H1 (cell line): ENCODE measurements at regions not wholly inside any gene's neighbourhood (a gene's known extent, or its start where the extent isn't known, plus 50 kb on each side); places are given as distances from the start of the nearest gene placed in this dataset.
"Not testable (repeated sequence)": the region's sequence is repeated elsewhere in the genome, so short reads cannot be mapped to it uniquely, and the experiment has no call there.

ENCODE experiments used
- CTCF ChIA-PET: fragments of 300-600 bp; sonication (Branson Sonifier 250); formaldehyde crosslinking; loops from one replicate; lab custom pipeline; 2021; ENCODE audit not compliant: partially characterized antibody; lab: Charles Lee
- POLR2A ChIA-PET: fragments of 300-600 bp; sonication (Branson Sonifier 250); formaldehyde crosslinking; loops from one replicate; lab custom pipeline; 2021; ENCODE audit warnings: inconsistent platforms; ENCODE audit not compliant: partially characterized antibody; lab: Charles Lee
- DNase-seq, 2 experiments: peaks; one replicate each; pipeline versions ENCODE4 v3.0.0 to v3.0.0-alpha.2; 2010 to 2022; ENCODE audit warnings: low spot score in 2 of 2, low read depth in 1 of 2, mixed read lengths in 1 of 2
- FAIRE-seq: peaks from 2 replicates; lab custom pipeline; 2011; peaks lifted over from hg19 to GRCh38; lab: Jason Lieb, UNC
- H2AFZ ChIP-seq: 2 replicates; pipeline ENCODE4 v1.8.1; 2012; ENCODE audit warnings: low read length, inconsistent platforms
- H2AK5ac ChIP-seq: 2 replicates; pipeline ENCODE4 v1.6.1; 2013; ENCODE audit warnings: low read depth, low read length
- H2BK120ac ChIP-seq: replicated peaks from 2 replicates; pipeline ENCODE3; 2013; ENCODE audit warnings: low read depth, low read length, inconsistent platforms
- H2BK12ac ChIP-seq: 2 replicates; pipeline ENCODE4 v1.6.1; 2013; ENCODE audit warnings: low read depth, low read length
- H2BK15ac ChIP-seq: 2 replicates; pipeline ENCODE4 v1.6.1; 2013; ENCODE audit warnings: low read length
- H2BK20ac ChIP-seq: 2 replicates; pipeline ENCODE4 v1.6.1; 2013; ENCODE audit warnings: low read length
- H2BK5ac ChIP-seq: 2 replicates; pipeline ENCODE4 v1.6.1; 2013; ENCODE audit warnings: low read depth, low read length
- H3K14ac ChIP-seq: 2 replicates; pipeline ENCODE4 v1.6.1; 2013; ENCODE audit warnings: inconsistent platforms; ENCODE audit not compliant: insufficient read length
- H3K18ac ChIP-seq: 2 replicates; pipeline ENCODE4 v1.6.1; 2013; ENCODE audit warnings: low read length; ENCODE audit errors: extremely low read depth
- H3K23ac ChIP-seq: 2 replicates; pipeline ENCODE4 v1.6.1; 2013; ENCODE audit warnings: inconsistent platforms; ENCODE audit not compliant: insufficient read length
- H3K23me2 ChIP-seq: 2 replicates; pipeline ENCODE4 v1.6.1; 2013; ENCODE audit warnings: low read depth, low read length
- H3K27ac ChIP-seq: 2 replicates; pipeline ENCODE4 v1.6.1; 2011; ENCODE audit warnings: low read depth, low read length, inconsistent platforms
- H3K27me3 ChIP-seq, 4 experiments: replicated peaks in 1 of 4; 1 replicate in 1 of 4; 2 replicates in 3 of 4; pipeline versions ENCODE4 v1.6.1 to v1.8.1; 2011 to 2013; ENCODE audit warnings: low read length in 3 of 4, mild to moderate bottlenecking in 3 of 4, inconsistent platforms in 2 of 4, mixed read lengths in 2 of 4, moderate library complexity in 1 of 4; ENCODE audit not compliant: control insufficient read depth in 3 of 4, insufficient read depth in 3 of 4; ENCODE audit errors: extremely low read depth in 1 of 4
- H3K36me3 ChIP-seq, 4 experiments: 2 replicates each; pipeline versions ENCODE4 v1.6.1 to v1.8.1; 2011 to 2013; ENCODE audit warnings: mild to moderate bottlenecking in 4 of 4, low read length in 3 of 4, moderate library complexity in 2 of 4, control low read depth in 1 of 4, inconsistent platforms in 1 of 4; ENCODE audit not compliant: insufficient read depth in 4 of 4, control insufficient read depth in 2 of 4
- H3K4ac ChIP-seq: replicated peaks from 2 replicates; pipeline ENCODE3; 2013; ENCODE audit warnings: low read length, low read depth, mixed read lengths, inconsistent platforms; ENCODE audit not compliant: insufficient read length
- H3K4me1 ChIP-seq, 4 experiments: replicated peaks in 1 of 4; 1 replicate in 1 of 4; 2 replicates in 3 of 4; pipeline versions ENCODE4 v1.6.1 to v1.8.1; 2011 to 2013; ENCODE audit warnings: low read length in 3 of 4, inconsistent platforms in 2 of 4, mixed read lengths in 1 of 4; ENCODE audit not compliant: insufficient read depth in 4 of 4, control insufficient read depth in 3 of 4
- H3K4me2 ChIP-seq, 2 experiments: 2 replicates each; pipeline versions ENCODE4 v1.6.1 to v1.8.1; 2011 to 2013; ENCODE audit warnings: low read depth in 2 of 2, low read length in 2 of 2, control low read depth in 1 of 2, inconsistent platforms in 1 of 2, mild to moderate bottlenecking in 1 of 2; ENCODE audit not compliant: insufficient read depth in 1 of 2
- H3K4me3 ChIP-seq, 4 experiments: fragments of 200-600, 300-600 bp in 1 of 4; sonication (generic), shearing (Covaris generic), sonication (Bioruptor Twin) in 1 of 4; 2 replicates each; pipeline versions ENCODE4 v1.5.1 to v1.8.1; 2011 to 2016; ENCODE audit warnings: low read length in 4 of 4, low read depth in 3 of 4, control low read depth in 2 of 4, inconsistent platforms in 2 of 4, mild to moderate bottlenecking in 2 of 4, mixed read lengths in 1 of 4, moderate library complexity in 1 of 4; ENCODE audit not compliant: insufficient read depth in 2 of 4; ENCODE audit errors: extremely low read depth in 1 of 4
- H3K56ac ChIP-seq: replicated peaks from 2 replicates; pipeline ENCODE3; 2013; ENCODE audit warnings: low read depth, mild to moderate bottlenecking, mixed read lengths, low read length, inconsistent platforms; ENCODE audit not compliant: insufficient read length
- H3K79me1 ChIP-seq: 2 replicates; pipeline ENCODE4 v1.6.1; 2013; ENCODE audit warnings: low read depth, low read length, control low read depth
- H3K79me2 ChIP-seq, 2 experiments: 2 replicates each; pipeline versions ENCODE4 v1.6.1 to v1.8.1; 2012 to 2013; ENCODE audit warnings: low read length in 2 of 2, mild to moderate bottlenecking in 2 of 2, inconsistent platforms in 1 of 2; ENCODE audit not compliant: insufficient read depth in 2 of 2, control insufficient read depth in 1 of 2
- H3K9ac ChIP-seq, 4 experiments: replicated peaks in 1 of 4; 1 replicate in 1 of 4; 2 replicates in 3 of 4; pipeline versions ENCODE4 v1.6.1 to v1.8.1; 2011 to 2013; ENCODE audit warnings: low read depth in 3 of 4, low read length in 3 of 4, control low read depth in 2 of 4, mild to moderate bottlenecking in 2 of 4, moderate library complexity in 2 of 4, inconsistent platforms in 1 of 4; ENCODE audit errors: extremely low read depth in 1 of 4
- H3K9me3 ChIP-seq, 2 experiments: 2 replicates each; pipeline versions ENCODE4 v1.6.1 to v1.8.1; 2012 to 2013; ENCODE audit warnings: mild to moderate bottlenecking in 2 of 2, moderate library complexity in 2 of 2, control low read depth in 1 of 2, inconsistent platforms in 1 of 2, low read depth in 1 of 2, low read length in 1 of 2, mixed read lengths in 1 of 2; ENCODE audit not compliant: insufficient read depth in 2 of 2
- H4K20me1 ChIP-seq, 2 experiments: replicated peaks in 1 of 2; 2 replicates each; pipeline versions ENCODE3 to v1.8.1; 2011 to 2013; ENCODE audit warnings: inconsistent platforms in 2 of 2, low read length in 2 of 2, mild to moderate bottlenecking in 1 of 2; ENCODE audit not compliant: insufficient read depth in 2 of 2, control insufficient read depth in 1 of 2
- H4K5ac ChIP-seq: 2 replicates; pipeline ENCODE4 v1.6.1; 2013; ENCODE audit warnings: low read length, low read depth, mixed read lengths, inconsistent platforms; ENCODE audit not compliant: insufficient read length
- H4K8ac ChIP-seq: 2 replicates; pipeline ENCODE4 v1.8.0; 2013; ENCODE audit warnings: mild to moderate bottlenecking, moderate library complexity, low read length, inconsistent platforms; ENCODE audit not compliant: insufficient read depth; ENCODE audit errors: extremely low read depth
- H4K91ac ChIP-seq: replicated peaks from 2 replicates; pipeline ENCODE3; 2013; ENCODE audit warnings: low read length, mixed read lengths, inconsistent platforms; ENCODE audit not compliant: insufficient read length
- WGBS, 2 experiments: shearing (Covaris generic) in 1 of 2; methylation state at CpG; one replicate each; pipeline versions ENCODE4 v1.1.6 to v1.1.7; 2013 to 2015; ENCODE audit warnings: low lambda C conversion rate in 2 of 2, mixed read lengths in 2 of 2, inconsistent platforms in 1 of 2, low coverage in 1 of 2, missing lambda C conversion rate in 1 of 2; ENCODE audit not compliant: insufficient replicate concordance in 2 of 2, insufficient coverage in 1 of 2, insufficient read length in 1 of 2; ENCODE audit errors: extremely low coverage in 1 of 2, missing lambda C conversion rate in 1 of 2; 5-methylcytosine and 5-hydroxymethylcytosine counted together

GRCh38 chr14:26678732-26679420 is 81.0 kb upstream of the NOVA1 start:
- H3K4me1 ChIP-seq, POLR2A ChIA-PET, H3K36me3 ChIP-seq, H4K8ac ChIP-seq, H2AK5ac ChIP-seq, H2BK12ac ChIP-seq, H2BK5ac ChIP-seq, FAIRE-seq, H2BK20ac ChIP-seq, H3K23ac ChIP-seq, H3K27me3 ChIP-seq, H3K79me1 ChIP-seq, H3K14ac ChIP-seq, H4K91ac ChIP-seq, H2BK15ac ChIP-seq, H3K56ac ChIP-seq, H3K9me3 ChIP-seq, H3K18ac ChIP-seq, H4K20me1 ChIP-seq, CTCF ChIA-PET, H2BK120ac ChIP-seq, H2AFZ ChIP-seq, H3K4ac ChIP-seq, H3K79me2 ChIP-seq, H4K5ac ChIP-seq, H3K23me2 ChIP-seq, H3K9ac ChIP-seq, H3K4me2 ChIP-seq, H3K27ac ChIP-seq: not testable (repeated sequence)
- H3K4me3 ChIP-seq = peak overlapping the region in 1 of 4 experiments; percentile 32; a peak in 2 of 8 replicates
- WGBS, 2 experiments = 85% methylated on average over 16 of the region's 31 CpGs; no CpG with 5 or more reads in 1 of the 2 experiments
- peak in 1 of 2 experiments; percentile 45 for DNase-seq
